Putamen (tissue), 1 donor: ENCODE measurements at regions not wholly inside any gene's neighbourhood (a gene's known extent, or its start where the extent isn't known, plus 50 kb on each side); places are given as distances from the start of the nearest gene placed in this dataset.
"Not testable (repeated sequence)": the region's sequence is repeated elsewhere in the genome, so short reads cannot be mapped to it uniquely, and the experiment has no call there.

Experiments used
- DNase-seq: peaks from one replicate; pipeline ENCODE4 v3.0.0-alpha.2; 2016; ENCODE audit warnings: low spot score

- not testable (repeated sequence) for DNase-seq
Measured at GRCh38 chr6:71360556-71361335, 72.1 kb downstream of the OGFRL1 start.

- DNase-seq, result no peak
Measured at GRCh38 chr6:71364889-71365542, 76.4 kb downstream of the OGFRL1 start.

DNA sequence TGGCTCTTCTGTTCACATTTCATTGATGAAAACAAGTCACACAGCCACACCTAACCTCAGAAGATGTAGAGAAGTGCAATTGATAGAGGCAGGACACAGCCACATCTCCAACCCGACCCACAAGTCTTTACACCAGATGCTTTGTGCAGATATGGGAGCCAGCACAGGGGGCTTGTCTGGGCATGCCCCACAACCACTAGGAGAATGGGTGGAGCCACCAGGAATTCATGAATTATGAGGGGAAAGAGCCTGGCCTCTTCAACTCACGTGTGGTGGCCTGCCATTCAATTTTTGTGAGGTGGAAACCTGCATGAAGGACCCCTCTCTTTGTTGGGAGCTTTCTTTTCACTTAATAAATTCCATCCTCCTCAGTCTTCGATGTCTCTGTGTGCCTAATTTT is 79.1 kb downstream of the OGFRL1 start:
- no peak for DNase-seq

GRCh38 chr6:71368284-71368683 is 79.7 kb downstream of the OGFRL1 start:
- no peak for DNase-seq

- DNase-seq, result no peak
Measured at GRCh38 chr6:71371559-71371958, 82.9 kb downstream of the OGFRL1 start.

GRCh38 chr6:71373943-71374342 is 85.3 kb downstream of the OGFRL1 start:
- no peak for DNase-seq

GRCh38 chr6:71375676-71376075 is 87.1 kb downstream of the OGFRL1 start:
- no peak for DNase-seq

DNA sequence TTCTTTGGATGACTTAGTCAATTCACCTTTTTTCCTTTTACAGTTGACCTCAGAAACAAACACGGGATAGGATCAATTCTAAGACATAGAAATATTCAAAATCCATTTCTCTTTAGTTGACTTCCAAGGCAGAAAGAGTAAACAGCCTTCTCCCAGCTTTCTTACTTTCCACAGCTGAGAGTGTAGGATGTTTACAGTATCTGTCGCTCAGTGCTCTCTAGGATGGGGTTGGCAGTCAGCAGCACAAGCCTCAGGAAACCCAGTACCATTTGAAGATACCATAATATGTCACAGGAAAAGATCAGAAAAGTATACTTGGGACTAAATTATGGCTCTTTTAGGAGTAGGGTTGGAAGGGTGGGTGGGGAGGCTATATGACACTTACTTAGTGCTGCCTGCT is 88.2 kb downstream of the OGFRL1 start:
- no peak for DNase-seq

GRCh38 chr6:71383476-71383875 is 94.9 kb downstream of the OGFRL1 start:
- DNase-seq, result no peak

DNA sequence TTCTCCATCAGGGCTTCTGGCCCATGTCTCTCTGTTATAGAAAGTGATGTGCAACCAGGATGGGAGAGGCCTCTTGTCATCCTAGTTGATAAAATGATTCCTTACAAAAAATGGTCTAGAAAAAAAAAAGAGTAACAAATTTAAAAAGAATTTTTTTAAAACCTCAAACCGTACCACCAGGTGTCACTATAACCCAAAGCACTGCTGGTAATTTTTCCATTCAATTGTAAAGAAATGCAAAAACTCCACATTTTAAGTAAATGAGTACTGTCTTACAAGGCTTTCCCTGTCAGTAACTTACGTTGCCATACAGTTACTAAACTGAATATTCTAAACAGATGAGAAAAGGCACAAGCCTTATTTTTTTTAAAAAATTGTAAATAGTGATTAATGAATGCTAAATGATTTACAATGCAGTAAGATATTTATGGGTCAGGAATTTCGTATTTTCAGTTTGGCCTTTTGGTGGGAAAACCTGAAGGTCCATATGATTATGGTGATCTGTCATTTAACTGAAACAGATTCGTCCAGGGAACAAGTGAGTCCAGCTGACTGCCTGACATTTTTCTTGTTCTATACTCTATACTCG is 95.4 kb downstream of the OGFRL1 start:
- no peak for DNase-seq

DNA sequence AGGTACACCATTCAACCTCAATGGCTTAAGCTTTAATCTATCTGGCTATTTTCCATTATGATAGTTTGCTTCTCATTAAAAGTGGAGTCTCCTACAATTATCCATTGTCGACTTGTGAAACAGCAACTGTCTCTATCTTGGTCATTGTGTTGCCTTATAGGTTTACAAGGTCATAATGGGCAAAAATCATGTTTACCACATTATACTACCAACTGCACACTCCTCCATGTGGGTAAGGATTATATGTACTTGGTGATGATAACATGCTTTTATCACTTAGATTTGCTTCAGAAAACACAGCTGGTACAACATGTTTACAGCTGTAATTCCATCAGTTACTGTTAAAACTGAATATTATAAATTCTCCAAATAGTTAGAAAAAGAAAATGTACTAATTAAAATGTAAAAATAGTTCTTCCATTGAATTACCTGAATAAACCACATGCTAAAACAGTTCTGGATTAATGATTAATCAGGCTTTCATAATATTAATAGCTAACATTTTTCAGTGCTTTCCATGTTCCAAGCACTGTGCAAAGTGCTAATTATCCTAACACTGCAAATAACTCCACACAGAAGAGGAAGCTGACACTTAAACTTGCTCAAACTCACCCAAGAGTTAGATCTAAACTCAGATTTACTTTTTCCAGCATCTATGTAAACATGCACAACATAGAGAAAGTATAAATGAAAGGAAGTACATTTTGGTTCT is 96.7 kb downstream of the OGFRL1 start:
- no peak for DNase-seq

GRCh38 chr6:71386215-71386614 is 97.6 kb downstream of the OGFRL1 start:
- no peak for DNase-seq

GRCh38 chr6:71387179-71387578 is 98.6 kb downstream of the OGFRL1 start:
- no peak for DNase-seq

DNA sequence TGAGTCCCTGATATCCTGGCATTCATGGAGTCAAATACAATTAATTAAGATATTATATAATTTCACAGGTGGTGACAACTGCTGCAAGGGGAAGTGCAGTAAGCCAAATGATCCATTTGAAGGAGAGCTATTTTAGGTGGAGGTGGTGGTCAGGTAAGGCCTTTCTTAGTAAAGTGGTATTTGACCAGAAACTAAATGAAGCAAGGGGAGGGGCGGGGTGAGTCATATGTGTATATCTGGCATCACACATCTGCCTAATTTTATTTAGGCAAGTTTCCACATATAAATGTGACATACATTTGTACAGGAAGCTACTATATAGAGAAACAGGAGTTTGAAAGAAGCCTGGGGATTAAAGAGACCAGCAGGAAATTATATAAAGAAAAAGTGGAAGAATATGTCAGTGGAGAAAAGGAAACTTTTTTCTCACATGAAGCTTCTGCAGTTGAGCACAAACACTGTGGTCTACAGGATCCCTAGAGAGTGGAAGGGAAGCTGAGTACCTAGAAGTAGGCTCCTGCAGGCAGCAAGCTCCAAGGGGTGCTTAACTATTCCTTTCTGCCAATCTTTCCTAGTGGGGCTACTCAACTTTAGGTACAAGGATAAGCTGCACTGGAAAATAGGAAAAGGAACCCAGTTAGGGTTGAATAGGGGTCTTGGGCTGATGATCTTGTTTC is 99.6 kb downstream of the OGFRL1 start:
- DNase-seq, result no peak

- DNase-seq, result no peak
Measured at GRCh38 chr6:71388856-71389527, 100.4 kb downstream of the OGFRL1 start.

DNA sequence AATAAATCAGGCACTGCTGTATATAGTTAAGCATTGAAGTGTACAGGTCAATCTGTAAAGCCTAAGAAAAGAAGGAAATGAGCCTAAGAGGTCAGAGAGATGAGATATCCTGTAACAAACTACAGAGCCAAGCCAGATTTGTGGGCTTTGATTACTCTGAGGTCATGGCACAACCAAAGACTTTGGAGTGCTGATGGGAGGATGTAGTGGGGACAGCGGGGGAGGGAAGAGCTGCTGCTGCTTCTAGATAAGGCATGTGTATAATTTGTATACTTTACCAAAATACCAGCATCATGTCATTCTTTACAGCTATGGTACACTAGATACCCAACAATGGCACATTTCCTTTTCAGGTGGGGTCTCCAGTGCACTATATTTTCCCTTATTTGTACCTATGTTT is 102.5 kb downstream of the OGFRL1 start:
- DNase-seq, result no peak

DNA sequence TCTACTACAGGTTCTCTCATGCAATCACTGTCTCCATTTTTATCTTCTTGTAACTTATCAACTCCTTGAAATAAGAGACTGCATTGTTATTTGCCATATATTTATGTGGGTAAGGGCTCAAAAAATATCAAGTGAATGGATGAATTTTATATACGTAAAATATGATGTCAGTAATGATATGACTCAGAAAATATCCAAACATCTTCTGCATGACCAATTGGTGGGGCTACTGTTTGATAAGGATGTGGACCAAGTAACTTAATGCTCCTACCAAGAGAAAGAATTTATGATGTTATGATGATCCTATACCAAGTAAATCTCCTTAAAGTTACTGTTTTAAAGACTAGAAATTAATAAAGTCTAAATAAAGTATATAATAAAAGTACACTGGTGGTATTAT is 103.7 kb downstream of the OGFRL1 start:
- DNase-seq, result no peak

DNA sequence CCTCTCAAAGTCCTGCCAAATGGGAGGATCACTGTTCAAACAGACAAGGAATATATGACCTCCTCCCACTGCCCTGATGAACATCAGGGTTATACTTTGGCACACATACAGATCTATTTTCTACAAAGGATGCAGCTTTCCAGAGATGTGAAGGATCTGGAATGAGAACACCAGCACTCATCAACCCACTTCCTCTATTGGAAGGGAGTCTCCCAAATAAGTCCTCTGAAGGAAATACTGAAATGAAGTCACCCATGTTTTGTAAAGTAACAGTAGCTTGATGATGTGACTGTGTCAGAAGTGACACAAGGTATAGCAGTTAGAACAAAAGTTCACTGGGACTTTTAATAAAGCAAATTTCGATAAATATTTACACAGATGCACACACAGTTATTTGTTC is 104.9 kb downstream of the OGFRL1 start:
- DNase-seq, result no peak

GRCh38 chr6:71393981-71394432 is 105.4 kb downstream of the OGFRL1 start:
- DNase-seq, result no peak

- DNase-seq, result no peak
Measured at GRCh38 chr6:71394926-71395325, 106.3 kb downstream of the OGFRL1 start.

- no peak for DNase-seq
Measured at GRCh38 chr6:71395731-71396409, 107.3 kb downstream of the OGFRL1 start.
